ENCODE measurements at regions not wholly inside any gene's neighbourhood (a gene's known extent, or its start where the extent isn't known, plus 50 kb on each side); places are given as distances from the start of the nearest gene placed in this dataset.
"Not testable (repeated sequence)": the region's sequence is repeated elsewhere in the genome, so short reads cannot be mapped to it uniquely, and the experiment has no call there.

GRCh38 chr2:63740943-63741342, 100.8 kb upstream of the UGP2 start:
- DNase-seq = no peak

DNA sequence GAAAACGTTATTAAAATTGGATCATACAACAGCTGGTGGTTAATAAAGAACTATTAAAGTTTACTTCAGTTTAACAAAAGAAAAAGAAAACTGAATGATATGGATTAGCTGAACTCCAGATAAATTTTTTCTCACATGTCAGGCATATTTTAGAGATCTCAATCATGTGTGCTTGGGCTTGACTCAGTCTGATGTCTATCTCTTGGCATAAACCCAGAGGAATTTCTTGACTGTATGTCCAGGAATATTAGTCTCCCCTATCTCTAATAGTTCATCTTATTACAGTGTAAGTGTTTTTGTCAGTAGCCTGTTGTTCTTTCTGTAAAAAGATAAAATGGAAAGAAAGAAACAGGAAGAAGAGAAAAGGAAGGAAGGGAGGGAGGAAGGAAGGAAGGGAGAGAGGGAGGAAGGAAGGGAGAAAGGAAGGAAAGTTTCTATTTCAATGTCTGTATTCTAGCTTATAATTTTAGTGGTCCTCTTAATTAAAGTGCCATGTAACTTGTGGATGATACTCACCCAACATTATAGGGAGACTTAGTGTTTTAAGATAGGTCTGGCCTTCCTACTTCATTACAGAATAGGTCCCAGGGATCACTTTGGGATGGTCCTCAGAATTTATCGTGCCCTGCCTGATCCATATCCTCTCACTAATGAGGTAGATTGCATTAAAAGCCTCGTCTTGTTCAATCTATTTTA, 99.7 kb upstream of the UGP2 start:
- DNase-seq = no peak

- no peak for DNase-seq
Observed at GRCh38 chr2:63742580-63742976, 99.1 kb upstream of the UGP2 start.

DNA sequence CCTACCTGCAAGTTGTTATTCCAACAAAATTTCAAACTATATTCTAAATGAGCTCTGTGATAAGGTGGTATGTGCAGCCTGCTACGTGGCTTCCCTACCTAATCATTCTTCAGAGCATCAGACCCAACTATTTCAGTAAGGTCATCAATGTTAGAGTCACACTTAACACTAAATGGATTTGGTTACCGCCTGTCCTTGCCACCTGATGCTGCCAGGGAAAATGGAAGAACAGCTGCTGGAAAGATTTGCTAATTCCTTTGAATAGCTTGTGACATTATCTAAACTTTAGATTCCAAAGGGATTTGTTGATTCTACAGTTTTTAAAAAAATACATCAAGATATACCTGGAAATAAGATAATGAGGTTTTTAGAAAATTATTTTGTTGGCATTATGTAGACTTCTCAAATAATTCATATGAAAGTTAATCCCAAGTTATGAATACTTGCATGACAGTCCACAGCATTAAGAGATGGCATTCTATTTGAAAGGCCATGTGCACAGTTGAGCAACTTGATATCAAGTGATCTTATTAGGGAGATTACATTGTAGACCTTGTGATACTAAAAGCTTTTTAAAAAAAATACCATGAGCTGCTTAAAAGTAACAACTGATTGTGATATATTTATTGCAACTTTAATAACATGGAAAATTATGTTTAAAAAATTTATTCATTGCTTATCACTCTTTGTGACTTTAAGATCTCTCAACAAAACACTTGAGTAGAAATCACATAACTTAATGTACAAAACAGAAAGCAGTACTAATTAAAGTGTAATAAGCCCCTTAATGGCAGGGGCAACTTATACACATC, 98.3 kb upstream of the UGP2 start:
- no peak for DNase-seq

DNA sequence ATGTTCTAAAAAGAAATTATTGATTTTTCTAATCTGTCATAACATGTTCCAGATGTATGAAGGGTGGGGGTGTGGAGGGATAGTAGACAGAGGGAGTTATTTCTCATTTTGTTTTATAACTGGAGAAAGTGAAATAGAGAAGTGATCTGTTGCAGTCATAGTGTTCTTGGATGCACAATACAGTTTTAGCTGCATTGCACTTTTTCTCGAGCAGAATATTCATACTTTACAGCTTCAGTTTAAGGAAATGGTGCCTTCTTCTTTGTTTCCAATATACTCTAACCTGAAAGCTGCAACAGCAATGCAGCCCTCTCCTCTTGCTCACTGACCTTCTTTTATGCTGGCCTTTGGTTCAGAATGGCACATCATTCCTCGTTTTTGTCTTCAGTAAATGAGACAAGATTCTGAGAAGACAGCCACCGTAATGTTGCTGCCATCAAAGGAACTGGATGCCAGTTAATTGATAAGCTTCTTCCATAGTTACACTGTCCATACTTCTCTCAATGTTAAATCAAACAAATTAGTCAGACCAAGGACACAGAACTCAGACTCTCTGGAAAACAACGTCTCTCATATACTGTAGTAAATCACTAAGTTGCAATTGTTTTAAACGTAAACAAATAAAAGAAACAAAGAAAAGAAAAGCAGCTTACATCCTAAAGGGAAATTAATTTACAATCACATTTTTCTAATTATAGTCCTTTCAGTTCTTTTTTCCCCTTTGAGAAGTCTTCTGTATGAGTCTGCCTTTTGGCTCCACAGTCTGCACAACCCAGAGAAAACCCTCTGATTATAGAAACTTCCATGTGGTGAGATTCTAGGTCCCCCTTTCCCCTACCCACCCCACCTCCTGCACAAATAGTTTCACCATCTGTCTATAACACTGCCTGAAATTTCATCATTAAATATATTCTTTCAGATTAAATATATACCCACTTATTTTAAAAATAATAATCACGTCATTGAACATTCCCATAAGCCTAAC, 97.4 kb upstream of the UGP2 start:
- DNase-seq = no peak

- not testable (repeated sequence) for DNase-seq
Observed at GRCh38 chr2:63746548-63746947, 95.1 kb upstream of the UGP2 start.

GRCh38 chr2:63751901-63752300, 89.8 kb upstream of the UGP2 start:
- DNase-seq = no peak

GRCh38 chr2:63755216-63755615, 86.5 kb upstream of the UGP2 start:
- no peak for DNase-seq

GRCh38 chr2:63755965-63756364, 85.7 kb upstream of the UGP2 start:
- DNase-seq = no peak

DNA sequence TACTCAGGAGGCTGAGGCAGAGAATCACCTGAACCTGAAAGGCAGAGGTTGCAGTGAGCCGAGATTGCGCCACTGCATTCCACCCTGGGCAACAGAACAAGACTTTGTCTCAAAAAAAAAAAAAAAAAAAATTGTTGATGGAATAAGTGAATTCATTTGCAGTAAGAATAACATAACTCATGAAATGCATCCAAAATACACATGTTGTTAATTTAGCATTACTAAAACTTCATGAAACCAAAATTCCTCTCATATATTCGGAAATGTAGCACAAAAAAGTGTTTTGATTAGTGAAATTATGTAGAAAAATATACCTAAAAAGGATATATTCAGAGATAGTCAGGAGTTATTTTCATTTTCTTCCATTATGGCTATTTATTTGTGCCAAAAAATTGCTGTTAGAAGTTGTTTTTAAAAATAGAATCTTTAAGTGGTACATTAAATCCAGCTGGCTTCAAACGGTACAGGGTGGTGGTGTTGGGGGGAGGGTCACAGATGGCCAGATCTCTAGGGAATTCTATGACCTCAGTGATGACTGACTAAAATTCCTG, 78.2 kb upstream of the UGP2 start:
- DNase-seq = no peak

DNA sequence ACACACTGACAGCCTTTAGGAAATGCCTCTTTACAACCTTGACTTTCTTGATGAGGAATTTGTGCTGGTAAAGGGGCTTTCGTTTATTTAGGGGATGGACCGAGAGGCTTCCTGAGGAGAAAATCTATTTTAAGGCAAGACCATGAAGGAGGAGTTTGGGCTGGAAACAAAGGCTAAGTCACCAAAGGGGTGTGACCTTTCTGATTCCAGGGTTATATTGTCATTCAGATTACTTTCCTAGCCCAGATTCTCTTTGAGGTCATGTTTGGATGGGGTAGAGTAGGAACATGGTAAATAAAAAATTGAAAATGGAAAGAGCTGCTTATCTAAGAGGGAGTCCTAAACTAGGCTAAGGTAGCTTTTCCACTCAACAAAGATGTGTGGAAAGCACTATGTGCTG, 77.1 kb upstream of the UGP2 start:
- DNase-seq = no peak

DNA sequence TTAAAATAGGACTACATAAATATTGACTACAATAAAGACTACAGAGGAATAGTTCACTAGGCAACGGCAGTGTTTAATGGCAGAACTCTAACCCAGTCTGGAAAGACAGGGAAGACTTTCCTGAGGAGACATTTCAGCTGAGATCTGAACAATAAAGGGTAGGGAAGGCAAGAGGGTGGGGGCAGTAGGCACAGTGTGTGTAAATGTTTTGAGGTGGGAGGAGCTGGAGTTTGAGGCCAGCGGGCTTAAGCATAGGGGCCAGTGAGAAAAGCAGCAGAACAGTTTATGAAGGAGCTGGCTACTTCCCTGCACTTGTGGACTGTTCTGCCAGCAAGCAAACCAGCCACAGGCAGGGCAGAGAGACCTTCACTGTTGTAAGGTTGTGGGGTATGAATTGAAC, 76.6 kb upstream of the UGP2 start:
- no peak for DNase-seq

DNA sequence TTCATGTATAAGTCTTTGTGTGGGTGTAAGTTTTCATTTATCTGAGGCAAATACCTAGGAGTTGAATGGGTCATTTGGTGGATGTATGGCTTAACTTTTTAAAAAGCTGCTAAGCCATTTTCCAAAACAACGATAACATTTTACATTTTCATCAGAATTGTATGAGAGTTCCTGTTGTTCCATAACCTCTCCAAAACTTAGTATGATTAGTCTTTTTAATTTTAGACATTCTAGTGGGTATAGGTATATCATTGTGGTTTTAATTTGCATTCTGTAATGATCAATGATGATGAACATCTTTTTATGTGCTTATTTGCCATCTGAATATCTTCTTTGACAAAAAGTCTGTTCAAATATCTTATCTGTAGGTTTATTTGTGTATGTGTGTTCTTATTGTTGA, 74.4 kb upstream of the UGP2 start:
- DNase-seq = no peak

- DNase-seq = no peak
Observed at GRCh38 chr2:63768051-63768450, 73.6 kb upstream of the UGP2 start.

DNA sequence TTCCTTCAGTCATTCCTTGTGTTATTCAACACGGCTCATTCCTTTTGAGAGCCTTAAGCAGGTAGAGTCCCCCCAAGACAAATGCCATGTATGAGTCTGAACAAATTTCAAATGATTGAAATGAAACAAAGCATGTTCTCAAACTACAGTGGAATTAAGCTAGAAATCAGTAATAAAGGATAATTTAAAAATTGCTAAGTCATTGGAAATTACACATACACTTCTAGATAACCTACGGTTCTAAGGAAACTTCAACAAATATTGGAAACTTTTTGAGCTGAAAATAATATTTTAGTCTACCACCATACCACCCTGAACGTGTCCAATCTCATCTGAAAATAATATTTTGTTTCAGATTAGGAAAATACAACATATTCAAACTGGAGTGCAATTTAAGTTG, 71.8 kb upstream of the UGP2 start:
- no peak for DNase-seq

GRCh38 chr2:63772061-63772460, 69.6 kb upstream of the UGP2 start:
- no peak for DNase-seq

DNA sequence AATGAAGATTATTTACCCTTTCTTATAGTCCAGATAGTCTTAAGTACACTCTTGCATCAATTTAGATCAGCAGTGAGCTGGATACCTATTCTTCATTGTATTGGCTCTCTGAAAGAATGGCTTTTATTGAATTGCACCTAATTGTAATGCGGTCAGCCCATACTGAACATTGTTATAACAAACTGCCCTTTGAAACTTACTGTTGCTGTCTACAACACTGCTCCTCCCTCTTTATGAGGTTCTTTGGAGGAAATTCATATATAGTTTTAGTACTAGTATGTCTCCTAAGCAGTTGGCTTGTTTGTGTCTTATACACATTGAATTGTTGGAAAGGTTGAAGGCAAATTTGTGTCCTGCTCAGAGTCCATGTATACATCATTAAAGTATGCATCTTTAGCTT, 66.5 kb upstream of the UGP2 start:
- DNase-seq = no peak

DNA sequence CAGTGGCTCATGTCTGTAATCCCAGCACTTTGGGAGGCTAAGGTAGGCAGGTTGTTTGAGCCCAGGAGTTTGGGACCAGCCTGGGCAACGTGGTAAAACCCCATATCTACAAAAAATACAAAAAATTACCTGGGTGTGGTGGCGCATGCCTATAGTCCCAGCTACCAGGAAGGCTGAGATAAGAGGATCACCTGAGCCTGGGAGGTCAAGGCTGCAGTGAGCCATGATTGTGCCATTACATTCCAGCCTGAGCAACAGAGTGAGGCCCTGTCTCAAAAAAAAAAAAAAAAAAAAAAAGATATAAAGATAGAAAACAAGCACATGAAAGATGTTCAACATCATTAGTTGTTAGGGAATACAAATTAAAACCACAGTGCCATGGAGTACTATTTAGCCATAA, 65.3 kb upstream of the UGP2 start:
- no peak for DNase-seq

- DNase-seq = no peak
Observed at GRCh38 chr2:63777816-63778215, 63.9 kb upstream of the UGP2 start.

DNA sequence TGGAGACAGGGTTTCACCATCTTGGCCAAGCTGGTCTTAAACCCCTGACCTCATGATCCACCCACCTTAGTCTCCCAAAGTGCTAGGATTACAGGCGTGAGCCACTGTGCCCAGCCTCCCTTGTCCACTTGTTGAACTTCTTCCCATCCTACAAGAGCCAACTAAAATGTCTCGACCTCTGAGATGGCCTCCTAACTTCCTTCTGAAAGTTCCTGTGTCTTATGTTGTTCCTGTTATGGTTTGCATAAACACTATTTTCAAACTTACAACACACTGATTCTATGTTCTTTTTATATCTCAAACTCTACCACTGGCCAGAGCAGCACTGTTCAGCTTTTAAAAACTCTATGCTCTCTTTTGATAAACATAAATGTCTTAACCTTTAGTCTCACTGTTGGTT, 63.3 kb upstream of the UGP2 start:
- no peak for DNase-seq

DNA sequence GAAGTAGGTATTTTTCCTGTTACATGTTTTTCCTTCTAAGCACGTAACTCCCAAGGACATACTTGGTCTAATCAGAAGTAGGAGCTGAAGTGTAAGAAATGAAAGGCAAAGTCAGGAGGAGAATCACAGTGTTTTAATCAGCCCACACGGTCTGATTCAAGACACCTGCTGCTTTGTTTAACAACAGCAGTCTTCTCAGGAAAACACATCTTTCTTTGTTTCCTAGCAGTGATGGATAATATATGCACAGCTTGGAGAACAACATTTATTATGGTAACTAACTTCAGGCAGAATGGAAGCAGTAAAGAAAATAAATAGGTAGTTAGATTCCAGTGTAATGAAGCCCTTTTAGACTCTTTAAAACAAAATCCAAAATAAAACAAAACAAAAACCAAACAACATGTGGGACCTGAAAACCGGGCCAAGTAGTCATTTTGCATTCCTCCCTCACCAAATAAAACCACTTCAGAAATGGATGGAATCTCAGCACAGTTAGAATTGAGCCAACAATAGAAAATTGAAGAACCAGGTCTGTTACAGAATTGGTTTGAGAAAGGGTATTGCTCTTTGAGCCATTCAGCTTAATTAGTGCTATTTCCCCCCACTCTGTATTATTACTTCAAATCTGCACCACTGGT, 61.1 kb upstream of the UGP2 start:
- no peak for DNase-seq

DNA sequence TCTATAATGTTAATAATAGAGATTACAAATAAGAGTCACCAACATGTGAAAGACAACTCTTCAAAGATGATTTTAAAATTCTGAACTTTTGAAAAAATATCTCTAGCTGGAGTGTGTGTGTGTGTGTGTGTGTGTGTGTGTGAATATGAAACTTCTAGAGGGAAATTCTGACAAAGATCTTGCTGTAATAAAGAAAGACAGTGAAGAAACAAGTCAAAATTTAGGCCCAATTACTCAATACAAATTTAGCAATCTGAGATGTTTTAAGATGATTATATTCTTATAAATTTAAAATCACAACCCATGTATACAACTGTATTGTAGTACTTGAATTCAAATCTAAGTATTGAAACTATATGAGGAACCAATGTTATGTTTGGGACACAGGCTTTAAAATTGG, 57.2 kb upstream of the UGP2 start:
- no peak for DNase-seq

DNA sequence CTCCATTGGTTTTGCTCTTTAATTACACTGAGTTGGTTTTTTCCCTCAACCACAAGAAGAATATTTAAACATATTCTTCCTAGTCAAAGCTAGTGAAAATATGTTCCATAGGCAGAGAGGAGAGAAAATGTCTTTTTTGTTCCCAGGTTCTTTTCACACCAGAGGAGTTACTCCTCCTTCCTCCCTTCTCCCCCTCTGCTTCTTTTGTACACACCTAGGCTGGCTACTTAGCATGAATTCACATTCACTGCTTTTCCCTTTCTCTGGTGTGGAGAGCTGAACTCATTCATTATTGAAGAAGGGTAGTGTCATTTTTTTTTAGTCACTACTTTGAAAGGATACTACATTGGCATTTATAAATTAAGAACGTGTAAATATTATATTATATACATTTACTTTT, 56.6 kb upstream of the UGP2 start:
- no peak for DNase-seq
